ENCODE measurements at regions not wholly inside any gene's neighbourhood (a gene's known extent, or its start where the extent isn't known, plus 50 kb on each side); places are given as distances from the start of the nearest gene placed in this dataset.

DNA sequence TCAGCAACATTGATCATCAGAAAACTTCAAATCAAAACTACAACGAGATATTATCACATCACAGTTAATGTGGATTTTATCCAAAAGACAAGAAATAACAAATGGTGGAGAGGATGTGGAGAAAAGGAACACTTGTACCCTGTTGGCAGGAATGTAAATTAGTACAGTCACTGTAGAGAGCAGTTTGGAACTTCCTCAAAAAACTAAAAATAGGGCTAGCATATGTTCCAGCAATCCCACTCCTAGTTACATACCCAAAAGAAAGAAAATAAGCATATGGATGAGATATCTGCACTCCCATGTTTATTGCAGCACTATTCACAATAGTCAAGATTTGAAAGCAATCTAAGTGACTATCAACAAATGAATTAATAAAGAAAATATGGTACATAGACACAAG, 887.7 kb upstream of the MAN1A1 start:
- no peak for ATAC-seq
- Histone ChIP-seq H3K9me3 (ENCODE audit: control insufficient read depth, insufficient read depth, low read depth, low read length) (no peaks in the 10 kb centered on the region; the same call in 1 of the 2 replicates), H3K36me3 (ENCODE audit: control insufficient read depth, insufficient read depth, low read length) (no peaks in the 10 kb centered on the region), H3K4me1 (ENCODE audit: control insufficient read depth, insufficient read depth, low read length) (no peaks in the 10 kb centered on the region), H3K27ac (ENCODE audit: low read length) (no peak overlapping the region), H3K27me3 (ENCODE audit: control insufficient read depth, insufficient read depth, low read length) (no peaks in the 10 kb centered on the region), H3K4me3 (ENCODE audit: low read depth in 2 of 2, low read length in 2 of 2) (no peak overlapping the region)
- intact Hi-C loops (cut with micrococcal nuclease; ENCODE audit: unreplicated experiment), result no loop called here
- TF ChIP-seq, protein P1, sequence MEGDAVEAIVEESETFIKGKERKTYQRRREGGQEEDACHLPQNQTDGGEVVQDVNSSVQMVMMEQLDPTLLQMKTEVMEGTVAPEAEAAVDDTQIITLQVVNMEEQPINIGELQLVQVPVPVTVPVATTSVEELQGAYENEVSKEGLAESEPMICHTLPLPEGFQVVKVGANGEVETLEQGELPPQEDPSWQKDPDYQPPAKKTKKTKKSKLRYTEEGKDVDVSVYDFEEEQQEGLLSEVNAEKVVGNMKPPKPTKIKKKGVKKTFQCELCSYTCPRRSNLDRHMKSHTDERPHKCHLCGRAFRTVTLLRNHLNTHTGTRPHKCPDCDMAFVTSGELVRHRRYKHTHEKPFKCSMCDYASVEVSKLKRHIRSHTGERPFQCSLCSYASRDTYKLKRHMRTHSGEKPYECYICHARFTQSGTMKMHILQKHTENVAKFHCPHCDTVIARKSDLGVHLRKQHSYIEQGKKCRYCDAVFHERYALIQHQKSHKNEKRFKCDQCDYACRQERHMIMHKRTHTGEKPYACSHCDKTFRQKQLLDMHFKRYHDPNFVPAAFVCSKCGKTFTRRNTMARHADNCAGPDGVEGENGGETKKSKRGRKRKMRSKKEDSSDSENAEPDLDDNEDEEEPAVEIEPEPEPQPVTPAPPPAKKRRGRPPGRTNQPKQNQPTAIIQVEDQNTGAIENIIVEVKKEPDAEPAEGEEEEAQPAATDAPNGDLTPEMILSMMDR (IDR thresholded peaks at IDR 0.05), result no peak
- TF ChIP-seq POLR2AphosphoS5 (IDR thresholded peaks at IDR 0.05; ENCODE audit: low read depth, low read length) (no peak), TCF7L2 (IDR thresholded peaks at IDR 0.05; ENCODE audit: low read depth, low read length) (no peak), SIN3A (IDR thresholded peaks at IDR 0.05; ENCODE audit: borderline replicate concordance, insufficient read depth, low read depth, low read length) (no peak)
- TF ChIP-seq, protein P2, sequence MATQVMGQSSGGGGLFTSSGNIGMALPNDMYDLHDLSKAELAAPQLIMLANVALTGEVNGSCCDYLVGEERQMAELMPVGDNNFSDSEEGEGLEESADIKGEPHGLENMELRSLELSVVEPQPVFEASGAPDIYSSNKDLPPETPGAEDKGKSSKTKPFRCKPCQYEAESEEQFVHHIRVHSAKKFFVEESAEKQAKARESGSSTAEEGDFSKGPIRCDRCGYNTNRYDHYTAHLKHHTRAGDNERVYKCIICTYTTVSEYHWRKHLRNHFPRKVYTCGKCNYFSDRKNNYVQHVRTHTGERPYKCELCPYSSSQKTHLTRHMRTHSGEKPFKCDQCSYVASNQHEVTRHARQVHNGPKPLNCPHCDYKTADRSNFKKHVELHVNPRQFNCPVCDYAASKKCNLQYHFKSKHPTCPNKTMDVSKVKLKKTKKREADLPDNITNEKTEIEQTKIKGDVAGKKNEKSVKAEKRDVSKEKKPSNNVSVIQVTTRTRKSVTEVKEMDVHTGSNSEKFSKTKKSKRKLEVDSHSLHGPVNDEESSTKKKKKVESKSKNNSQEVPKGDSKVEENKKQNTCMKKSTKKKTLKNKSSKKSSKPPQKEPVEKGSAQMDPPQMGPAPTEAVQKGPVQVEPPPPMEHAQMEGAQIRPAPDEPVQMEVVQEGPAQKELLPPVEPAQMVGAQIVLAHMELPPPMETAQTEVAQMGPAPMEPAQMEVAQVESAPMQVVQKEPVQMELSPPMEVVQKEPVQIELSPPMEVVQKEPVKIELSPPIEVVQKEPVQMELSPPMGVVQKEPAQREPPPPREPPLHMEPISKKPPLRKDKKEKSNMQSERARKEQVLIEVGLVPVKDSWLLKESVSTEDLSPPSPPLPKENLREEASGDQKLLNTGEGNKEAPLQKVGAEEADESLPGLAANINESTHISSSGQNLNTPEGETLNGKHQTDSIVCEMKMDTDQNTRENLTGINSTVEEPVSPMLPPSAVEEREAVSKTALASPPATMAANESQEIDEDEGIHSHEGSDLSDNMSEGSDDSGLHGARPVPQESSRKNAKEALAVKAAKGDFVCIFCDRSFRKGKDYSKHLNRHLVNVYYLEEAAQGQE (IDR thresholded peaks at IDR 0.05; ENCODE audit: insufficient read depth in 1 of 2, low read depth in 2 of 2, low read length in 1 of 2), result no peak
- no TSS peak for BruUV-seq (replicated peaks)
- CTCF ChIA-PET, result no interaction called here
- POLR2A ChIA-PET, result no interaction called here
- in situ Hi-C loops (cut with HindIII; ENCODE audit: low pct_unique_long_range_greater_than_20kb, low sequenced_read_pairs), result no loop called here
- DNase-seq (ENCODE audit: low read depth, low spot score), result no peak

GRCh38 chr6:120230008-120230407, 880.4 kb upstream of the MAN1A1 start:
- Histone ChIP-seq H3K4me1 (ENCODE audit: control insufficient read depth, insufficient read depth, low read length) (no peaks in the 10 kb centered on the region), H3K27me3 (ENCODE audit: control insufficient read depth, insufficient read depth, low read length) (no peaks in the 10 kb centered on the region), H3K36me3 (ENCODE audit: control insufficient read depth, insufficient read depth, low read length) (no peaks in the 10 kb centered on the region), H3K4me3 (ENCODE audit: low read depth in 2 of 2, low read length in 2 of 2) (no peak overlapping the region), H3K27ac (ENCODE audit: low read length) (no peak overlapping the region), H3K9me3 (ENCODE audit: control insufficient read depth, insufficient read depth, low read depth, low read length) (no peaks in the 10 kb centered on the region; the same call in 1 of the 2 replicates)
- BruUV-seq (replicated peaks), result no TSS peak
- in situ Hi-C loops (cut with HindIII; ENCODE audit: low pct_unique_long_range_greater_than_20kb, low sequenced_read_pairs), result no loop called here
- TF ChIP-seq SIN3A (IDR thresholded peaks at IDR 0.05; ENCODE audit: borderline replicate concordance, insufficient read depth, low read depth, low read length) (no peak), POLR2AphosphoS5 (IDR thresholded peaks at IDR 0.05; ENCODE audit: low read depth, low read length) (no peak)
- TF ChIP-seq, protein P1 (IDR thresholded peaks at IDR 0.05), result no peak
- TF ChIP-seq, protein P2 (IDR thresholded peaks at IDR 0.05; ENCODE audit: insufficient read depth in 1 of 2, low read depth in 2 of 2, low read length in 1 of 2), result no peak
- ChIA-PET CTCF (no interaction called here), POLR2A (no interaction called here)
- intact Hi-C loops (cut with micrococcal nuclease; ENCODE audit: unreplicated experiment), result no loop called here
- no peak for DNase-seq (ENCODE audit: low read depth, low spot score)
- ATAC-seq, result no peak
